H9 (cell line): ENCODE measurements at regions not wholly inside any gene's neighbourhood (a gene's known extent, or its start where the extent isn't known, plus 50 kb on each side); places are given as distances from the start of the nearest gene placed in this dataset.

ENCODE experiments used
- DNase-seq: peaks from one replicate; pipeline ENCODE4 v3.0.0-alpha.2; 2017
- H2AFZ ChIP-seq: one replicate; pipeline ENCODE4 v1.6.1; 2013; ENCODE audit warnings: mild to moderate bottlenecking, low read length, control low read depth, moderate library complexity
- H2AK5ac ChIP-seq: 2 replicates; pipeline ENCODE4 v1.6.1; 2013; ENCODE audit warnings: low read length, control low read depth, mixed read lengths; ENCODE audit not compliant: insufficient read length
- H2BK120ac ChIP-seq: one replicate; pipeline ENCODE4 v1.6.1; 2013; ENCODE audit warnings: low read depth, mild to moderate bottlenecking, low read length, control low read depth, inconsistent platforms; ENCODE audit not compliant: poor library complexity, severe bottlenecking
- H2BK12ac ChIP-seq: 2 replicates; pipeline ENCODE4 v1.6.1; 2013; ENCODE audit warnings: low read length, control low read depth, mixed read lengths, low read depth; ENCODE audit not compliant: insufficient read length
- H2BK15ac ChIP-seq: 2 replicates; pipeline ENCODE4 v1.6.1; 2013; ENCODE audit warnings: low read depth, low read length, control low read depth
- H2BK20ac ChIP-seq: one replicate; pipeline ENCODE4 v1.6.1; 2013; ENCODE audit warnings: low read depth, mild to moderate bottlenecking, low read length, control low read depth, inconsistent platforms; ENCODE audit not compliant: poor library complexity, severe bottlenecking
- H2BK5ac ChIP-seq: 2 replicates; pipeline ENCODE4 v1.6.1; 2013; ENCODE audit warnings: low read length, control low read depth, mixed read lengths; ENCODE audit not compliant: insufficient read length
- H3K14ac ChIP-seq: 2 replicates; pipeline ENCODE4 v1.6.1; 2013; ENCODE audit warnings: low read length, control low read depth; ENCODE audit not compliant: insufficient read depth
- H3K18ac ChIP-seq: 2 replicates; pipeline ENCODE4 v1.6.1; 2013; ENCODE audit warnings: low read depth, mild to moderate bottlenecking, mixed read lengths, low read length, control low read depth; ENCODE audit not compliant: insufficient read length
- H3K23ac ChIP-seq: 2 replicates; pipeline ENCODE4 v1.6.1; 2013; ENCODE audit warnings: low read length, control low read depth, mixed read lengths, low read depth; ENCODE audit not compliant: insufficient read length
- H3K23me2 ChIP-seq: 2 replicates; pipeline ENCODE4 v1.6.1; 2013; ENCODE audit warnings: low read depth, mild to moderate bottlenecking, mixed read lengths, low read length, control low read depth; ENCODE audit not compliant: insufficient read length, poor library complexity, severe bottlenecking
- H3K27ac ChIP-seq: 2 replicates; pipeline ENCODE4 v1.5.1; 2013; ENCODE audit warnings: low read length, control low read depth, mixed read lengths, low read depth; ENCODE audit not compliant: insufficient read length
- H3K27me3 ChIP-seq: 2 replicates; pipeline ENCODE4 v1.6.1; 2013; ENCODE audit warnings: low read length, control low read depth, inconsistent platforms; ENCODE audit not compliant: insufficient read depth
- H3K4ac ChIP-seq: 2 replicates; pipeline ENCODE4 v1.6.1; 2013; ENCODE audit warnings: low read depth, mild to moderate bottlenecking, control low read depth, inconsistent platforms, low read length, moderate library complexity
- H3K4me1 ChIP-seq: 2 replicates; pipeline ENCODE4 v1.6.1; 2013; ENCODE audit warnings: low read length, control low read depth, inconsistent platforms; ENCODE audit not compliant: insufficient read depth
- H3K4me2 ChIP-seq: 2 replicates; pipeline ENCODE4 v1.6.1; 2013; ENCODE audit warnings: low read length, control low read depth, mixed read lengths; ENCODE audit not compliant: insufficient read length, insufficient read depth
- H3K56ac ChIP-seq: 2 replicates; pipeline ENCODE4 v1.6.1; 2013; ENCODE audit warnings: low read depth, mild to moderate bottlenecking, mixed read lengths, low read length, control low read depth; ENCODE audit not compliant: insufficient read length
- H3K79me1 ChIP-seq: 2 replicates; pipeline ENCODE4 v1.6.1; 2013; ENCODE audit warnings: low read depth, mild to moderate bottlenecking, moderate library complexity, low read length, control low read depth, inconsistent platforms; ENCODE audit not compliant: insufficient read depth, poor library complexity, severe bottlenecking
- H3K79me2 ChIP-seq: 2 replicates; pipeline ENCODE4 v1.6.1; 2013; ENCODE audit warnings: low read length, control low read depth, inconsistent platforms; ENCODE audit not compliant: insufficient read depth
- H3K9ac ChIP-seq: 2 replicates; pipeline ENCODE4 v1.6.1; 2013; ENCODE audit warnings: low read length, control low read depth, mixed read lengths; ENCODE audit not compliant: insufficient read length; ENCODE audit errors: extremely low read depth
- H3K9me3 ChIP-seq: one replicate; pipeline ENCODE4 v1.6.1; 2013; ENCODE audit warnings: low read depth, low read length, inconsistent platforms; ENCODE audit not compliant: control insufficient read depth
- H3T11ph ChIP-seq: one replicate; pipeline ENCODE4 v1.6.1; 2013; ENCODE audit warnings: mild to moderate bottlenecking, low read length, control low read depth, inconsistent platforms
- H4K20me1 ChIP-seq: one replicate; pipeline ENCODE4 v1.6.1; 2013; ENCODE audit not compliant: control insufficient read depth, insufficient read length, insufficient read depth
- H4K5ac ChIP-seq: 2 replicates; pipeline ENCODE4 v1.6.1; 2013; ENCODE audit warnings: low read depth, mild to moderate bottlenecking, mixed read lengths, low read length, control low read depth; ENCODE audit not compliant: insufficient read length
- H4K8ac ChIP-seq: replicated peaks from 2 replicates; pipeline ENCODE4 v1.6.1; 2013; ENCODE audit warnings: low read length, control low read depth, mixed read lengths, low read depth; ENCODE audit not compliant: insufficient read length
- H4K91ac ChIP-seq: 2 replicates; pipeline ENCODE4 v1.6.1; 2013; ENCODE audit warnings: low read depth, mild to moderate bottlenecking, moderate library complexity, mixed read lengths, low read length, control low read depth; ENCODE audit not compliant: insufficient read length
- H3K27ac Mint-ChIP-seq, 3 experiments: 2 replicates in 2 of 3; 3 replicates in 1 of 3; pipeline ENCODE4 v1.8.0; 2020 to 2021; ENCODE audit warnings: mixed read lengths in 3 of 3, mild to moderate bottlenecking in 1 of 3, moderate library complexity in 1 of 3
- H3K27me3 Mint-ChIP-seq: 2 replicates; pipeline ENCODE4 v1.8.0; 2021; ENCODE audit warnings: low read depth, mild to moderate bottlenecking, moderate library complexity, mixed read lengths
- H3K36me3 Mint-ChIP-seq, 3 experiments: 2 replicates in 2 of 3; 3 replicates in 1 of 3; pipeline ENCODE4 v1.8.0; 2020 to 2021; ENCODE audit warnings: low read depth in 3 of 3, mixed read lengths in 3 of 3; ENCODE audit not compliant: insufficient read depth in 1 of 3
- H3K4me1 Mint-ChIP-seq, 2 experiments: 2 replicates each; pipeline ENCODE4 v1.8.0; 2020; ENCODE audit warnings: mixed read lengths in 2 of 2
- H3K4me3 Mint-ChIP-seq, 2 experiments: 2 replicates in 1 of 2; 3 replicates in 1 of 2; pipeline ENCODE4 v1.8.0; 2020 to 2021; ENCODE audit warnings: mild to moderate bottlenecking in 2 of 2, mixed read lengths in 2 of 2, moderate library complexity in 1 of 2
- H3K9me3 Mint-ChIP-seq, 2 experiments: 2 replicates in 1 of 2; 3 replicates in 1 of 2; pipeline ENCODE4 v1.8.0; 2020; ENCODE audit warnings: mild to moderate bottlenecking in 2 of 2, mixed read lengths in 2 of 2, moderate library complexity in 1 of 2
- WGBS: extraction: QIAGEN DNeasy Blood & Tissue Kit; methylation state at CpG from one replicate; pipeline ENCODE4 v1.1.7; 2013; ENCODE audit warnings: missing lambda C conversion rate, low lambda C conversion rate, mixed read lengths; ENCODE audit not compliant: insufficient read length; ENCODE audit errors: extremely low coverage; 5-methylcytosine and 5-hydroxymethylcytosine counted together
- TF ChIP-seq, protein P1 (sequence below): fragments of 200-600 bp; sonication (generic); conservative IDR thresholded peaks from 3 replicates; pipeline ENCODE4 v1.8.0; 2021; ENCODE audit warnings: antibody characterized with exemption, mild to moderate bottlenecking

DNA sequence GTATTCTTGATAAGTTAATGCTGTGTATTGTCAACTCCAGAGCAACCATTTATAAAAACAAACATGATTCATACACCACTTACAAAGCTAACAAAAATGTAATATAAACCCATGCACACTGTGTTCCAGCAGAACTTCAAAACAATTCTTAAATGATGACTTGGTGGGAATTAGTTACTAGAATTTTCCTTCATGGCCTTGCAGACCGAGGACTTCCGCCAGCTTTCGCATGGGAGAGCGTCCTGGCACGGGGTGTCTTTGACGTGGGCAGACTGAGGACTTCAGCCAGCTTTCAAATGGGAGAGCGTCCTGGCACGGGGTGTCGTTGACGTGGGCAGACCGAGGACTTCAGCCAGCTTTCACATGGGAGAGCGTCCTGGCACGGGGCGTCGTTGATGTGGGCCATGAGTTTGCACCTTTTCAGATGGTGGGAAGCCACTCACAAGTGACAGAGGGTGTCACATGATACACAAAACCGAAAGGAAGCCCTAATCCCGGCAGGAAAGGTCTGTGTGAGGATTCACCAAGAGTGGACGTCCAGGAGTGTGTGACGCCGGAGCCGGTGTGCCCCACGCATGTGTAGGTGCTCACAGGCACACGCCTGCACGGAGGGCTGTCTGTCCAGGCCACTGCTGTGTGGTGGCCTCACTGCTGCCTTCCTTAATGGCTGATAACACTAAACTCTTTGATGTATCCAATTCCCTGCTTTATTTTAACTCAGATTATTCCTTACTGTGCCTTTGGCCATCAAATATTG lies 211.3 kb upstream of the IRX4 start:
- H3K4me3 Mint-ChIP-seq: no peak overlapping the region

More for the DNA sequence above, 211.3 kb upstream of the IRX4 start:
- Mint-ChIP-seq H3K9me3 (no peaks in the 10 kb centered on the region), H3K4me1 (peaks cover 2 to 3% of the 10 kb centered on the region in 2 experiments; a peak in 1 of 4 replicates), H3K27me3 (peaks cover 8% of the 10 kb centered on the region), H3K27ac (no peak overlapping the region; a peak in 1 of 7 replicates), H3K36me3 (no peaks in the 10 kb centered on the region)
- Histone ChIP-seq H4K20me1 (no peaks in the 10 kb centered on the region), H3K4me2 (no peak overlapping the region), H3K9me3 (no peaks in the 10 kb centered on the region), H3K4ac (no peak overlapping the region), H3K18ac (no peak overlapping the region), H4K5ac (no peak overlapping the region), H3K27ac (no peak overlapping the region), H3T11ph (no peak overlapping the region), H3K14ac (no peak overlapping the region), H2BK12ac (no peak overlapping the region), H4K91ac (no peak overlapping the region), H3K79me1 (no peaks in the 10 kb centered on the region), H3K56ac (no peak overlapping the region), H2BK15ac (no peak overlapping the region), H4K8ac (no peak overlapping the region), H3K9ac (no peak overlapping the region), H3K23ac (no peak overlapping the region), H2BK20ac (no peak overlapping the region), H2BK5ac (no peak overlapping the region), H2BK120ac (no peak overlapping the region), H3K79me2 (0 out of 2 replicates have a peak, but pooled peaks cover 2% of the 10 kb centered on the region), H3K27me3 (no peaks in the 10 kb centered on the region), H2AK5ac (no peak overlapping the region), H3K4me1 (no peaks in the 10 kb centered on the region; the same call in 1 of the 2 replicates), H3K23me2 (no peaks in the 10 kb centered on the region), H2AFZ (no peak overlapping the region)
- TF ChIP-seq, protein P1, sequence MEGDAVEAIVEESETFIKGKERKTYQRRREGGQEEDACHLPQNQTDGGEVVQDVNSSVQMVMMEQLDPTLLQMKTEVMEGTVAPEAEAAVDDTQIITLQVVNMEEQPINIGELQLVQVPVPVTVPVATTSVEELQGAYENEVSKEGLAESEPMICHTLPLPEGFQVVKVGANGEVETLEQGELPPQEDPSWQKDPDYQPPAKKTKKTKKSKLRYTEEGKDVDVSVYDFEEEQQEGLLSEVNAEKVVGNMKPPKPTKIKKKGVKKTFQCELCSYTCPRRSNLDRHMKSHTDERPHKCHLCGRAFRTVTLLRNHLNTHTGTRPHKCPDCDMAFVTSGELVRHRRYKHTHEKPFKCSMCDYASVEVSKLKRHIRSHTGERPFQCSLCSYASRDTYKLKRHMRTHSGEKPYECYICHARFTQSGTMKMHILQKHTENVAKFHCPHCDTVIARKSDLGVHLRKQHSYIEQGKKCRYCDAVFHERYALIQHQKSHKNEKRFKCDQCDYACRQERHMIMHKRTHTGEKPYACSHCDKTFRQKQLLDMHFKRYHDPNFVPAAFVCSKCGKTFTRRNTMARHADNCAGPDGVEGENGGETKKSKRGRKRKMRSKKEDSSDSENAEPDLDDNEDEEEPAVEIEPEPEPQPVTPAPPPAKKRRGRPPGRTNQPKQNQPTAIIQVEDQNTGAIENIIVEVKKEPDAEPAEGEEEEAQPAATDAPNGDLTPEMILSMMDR: no peak
- no CpG with 5 or more reads among the region's 24 CpGs for WGBS
- no peak for DNase-seq
